ENCODE measurements at regions not wholly inside any gene's neighbourhood (a gene's known extent, or its start where the extent isn't known, plus 50 kb on each side); places are given as distances from the start of the nearest gene placed in this dataset.

DNA sequence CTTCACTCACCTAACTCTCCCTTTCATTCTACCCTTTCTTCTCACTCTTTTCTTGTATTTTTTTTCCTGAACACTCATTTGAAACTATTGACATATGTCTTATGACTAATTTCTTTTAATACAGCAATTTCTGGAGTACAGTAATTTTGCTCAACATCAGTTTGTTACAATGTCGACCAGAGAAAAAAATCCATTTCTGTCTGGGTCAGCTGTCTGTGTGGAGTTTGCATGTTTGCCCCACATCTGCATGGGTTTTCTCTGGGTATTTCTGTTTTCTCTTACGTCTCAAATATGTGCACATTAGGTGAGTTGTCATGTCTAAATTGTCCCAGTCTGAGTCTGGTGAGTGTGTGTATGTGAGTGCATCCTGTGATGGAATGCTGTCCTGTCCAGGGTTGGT, 294.8 kb downstream of the HS3ST1 start:
- CTCF ChIA-PET: no interaction called here

GRCh38 chr4:11132478-11132877, 296.2 kb downstream of the HS3ST1 start:
- no peak for TF ChIP-seq SUZ12 (IDR thresholded peaks at IDR 0.05)
- no peak for TF ChIP-seq FOXK2 (IDR thresholded peaks at IDR 0.05)
- no peak for TF ChIP-seq BHLHE40 (IDR thresholded peaks at IDR 0.05; ENCODE audit: borderline replicate concordance)
- no peak for TF ChIP-seq ZNF384 (IDR thresholded peaks at IDR 0.05)
- TF ChIP-seq SP1 (IDR thresholded peaks at IDR 0.05): no peak
- no peak for DNase-seq (ENCODE audit: extremely low spot score)
- POLR2A ChIA-PET: no interaction called here
- CTCF ChIA-PET: no interaction called here

More for the DNA sequence above, 294.8 kb downstream of the HS3ST1 start:
- TF ChIP-seq SP1 (IDR thresholded peaks at IDR 0.05) (no peak), LEF1 (IDR thresholded peaks at IDR 0.05; ENCODE audit: borderline replicate concordance) (no peak), TARDBP (IDR thresholded peaks at IDR 0.05) (no peak), NFRKB (IDR thresholded peaks at IDR 0.05) (no peak), BHLHE40 (IDR thresholded peaks at IDR 0.05; ENCODE audit: borderline replicate concordance) (no peak), SUZ12 (IDR thresholded peaks at IDR 0.05) (no peak)
- DNase-seq (ENCODE audit: extremely low spot score): no peak
- POLR2A ChIA-PET: no interaction called here

- CTCF ChIA-PET: no interaction called here
- no peak for TF ChIP-seq FOXK2 (IDR thresholded peaks at IDR 0.05)
- TF ChIP-seq HDGF (IDR thresholded peaks at IDR 0.05; ENCODE audit: borderline replicate concordance): no peak
- no peak for TF ChIP-seq BHLHE40 (IDR thresholded peaks at IDR 0.05; ENCODE audit: borderline replicate concordance)
- TF ChIP-seq, protein P1, sequence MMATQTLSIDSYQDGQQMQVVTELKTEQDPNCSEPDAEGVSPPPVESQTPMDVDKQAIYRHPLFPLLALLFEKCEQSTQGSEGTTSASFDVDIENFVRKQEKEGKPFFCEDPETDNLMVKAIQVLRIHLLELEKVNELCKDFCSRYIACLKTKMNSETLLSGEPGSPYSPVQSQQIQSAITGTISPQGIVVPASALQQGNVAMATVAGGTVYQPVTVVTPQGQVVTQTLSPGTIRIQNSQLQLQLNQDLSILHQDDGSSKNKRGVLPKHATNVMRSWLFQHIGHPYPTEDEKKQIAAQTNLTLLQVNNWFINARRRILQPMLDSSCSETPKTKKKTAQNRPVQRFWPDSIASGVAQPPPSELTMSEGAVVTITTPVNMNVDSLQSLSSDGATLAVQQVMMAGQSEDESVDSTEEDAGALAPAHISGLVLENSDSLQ (IDR thresholded peaks at IDR 0.05): no peak
- no peak for TF ChIP-seq SUZ12 (IDR thresholded peaks at IDR 0.05)
- TF ChIP-seq FOXM1 (IDR thresholded peaks at IDR 0.05; ENCODE audit: borderline replicate concordance): no peak
- no peak for TF ChIP-seq L3MBTL2 (conservative IDR thresholded peaks at IDR 0.05)
- TF ChIP-seq ZNF384 (IDR thresholded peaks at IDR 0.05): no peak
- TF ChIP-seq ARNT (IDR thresholded peaks at IDR 0.05): no peak
- no peak for DNase-seq (ENCODE audit: extremely low spot score)
- POLR2A ChIA-PET: no interaction called here
Observed at GRCh38 chr4:11131491-11131890, 297.2 kb downstream of the HS3ST1 start.

- ChIA-PET POLR2A (no interaction called here), CTCF (interaction anchor here (0.6 kb wide), 1 partner anchor 27 kb away, joined by 4 read pairs; no protein-coding TSS in a partner anchor)
- TF ChIP-seq FOXK2 (IDR thresholded peaks at IDR 0.05) (no peak), FOXA1 (IDR thresholded peaks at IDR 0.05) (no peak), SP1 (IDR thresholded peaks at IDR 0.05) (no peak), TARDBP (IDR thresholded peaks at IDR 0.05) (no peak), ZNF384 (IDR thresholded peaks at IDR 0.05) (no peak), CTBP1 (IDR thresholded peaks at IDR 0.05; ENCODE audit: borderline replicate concordance) (no peak), ELF4 (IDR thresholded peaks at IDR 0.05) (no peak)
- DNase-seq (ENCODE audit: extremely low spot score): no peak
Observed at GRCh38 chr4:11130195-11130970, 298.3 kb downstream of the HS3ST1 start.

- POLR2A ChIA-PET: no interaction called here
- no peak for TF ChIP-seq ARNT (IDR thresholded peaks at IDR 0.05)
- TF ChIP-seq TARDBP (IDR thresholded peaks at IDR 0.05): no peak
- no peak for TF ChIP-seq FOXA1 (IDR thresholded peaks at IDR 0.05)
- TF ChIP-seq FOXK2 (IDR thresholded peaks at IDR 0.05): no peak
- TF ChIP-seq FOXM1 (IDR thresholded peaks at IDR 0.05; ENCODE audit: borderline replicate concordance): no peak
- no peak for TF ChIP-seq BHLHE40 (IDR thresholded peaks at IDR 0.05; ENCODE audit: borderline replicate concordance)
- no peak for TF ChIP-seq ELF4 (IDR thresholded peaks at IDR 0.05)
- TF ChIP-seq, protein P1 (IDR thresholded peaks at IDR 0.05): no peak
- TF ChIP-seq SUZ12 (IDR thresholded peaks at IDR 0.05): no peak
- no peak for TF ChIP-seq LEF1 (IDR thresholded peaks at IDR 0.05; ENCODE audit: borderline replicate concordance)
- no peak for TF ChIP-seq HDGF (IDR thresholded peaks at IDR 0.05; ENCODE audit: borderline replicate concordance)
- no peak for TF ChIP-seq SP1 (IDR thresholded peaks at IDR 0.05)
- no peak for TF ChIP-seq CTBP1 (IDR thresholded peaks at IDR 0.05; ENCODE audit: borderline replicate concordance)
- no peak for TF ChIP-seq ZNF384 (IDR thresholded peaks at IDR 0.05)
- no peak for DNase-seq (ENCODE audit: extremely low spot score)
- CTCF ChIA-PET: no interaction called here
Observed at GRCh38 chr4:11120435-11120834, 308.3 kb downstream of the HS3ST1 start.

DNA sequence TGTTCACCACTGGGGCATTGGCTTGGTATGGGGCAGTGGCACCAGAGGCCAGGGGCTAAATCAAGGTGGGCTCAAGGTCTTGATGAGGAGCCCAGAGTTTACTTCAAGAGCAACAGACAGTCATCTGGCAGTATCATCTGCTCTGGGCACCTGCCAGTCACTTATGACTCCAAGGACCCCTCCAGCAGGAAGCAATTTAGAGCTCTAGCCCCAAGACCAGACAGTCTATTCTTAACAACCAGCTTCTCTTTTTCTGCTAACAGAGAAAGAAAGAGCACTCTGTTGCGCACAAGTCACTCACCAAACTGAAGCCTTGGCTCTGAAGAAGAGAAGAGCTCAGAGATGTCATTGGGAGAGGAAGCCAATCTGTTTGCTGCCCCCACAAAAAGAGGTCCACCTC, 309.2 kb downstream of the HS3ST1 start:
- no peak for TF ChIP-seq FOXA1 (IDR thresholded peaks at IDR 0.05)
- TF ChIP-seq, protein P1 (IDR thresholded peaks at IDR 0.05): no peak
- no peak for DNase-seq (ENCODE audit: extremely low spot score)
- ChIA-PET CTCF (no interaction called here), POLR2A (no interaction called here)

DNA sequence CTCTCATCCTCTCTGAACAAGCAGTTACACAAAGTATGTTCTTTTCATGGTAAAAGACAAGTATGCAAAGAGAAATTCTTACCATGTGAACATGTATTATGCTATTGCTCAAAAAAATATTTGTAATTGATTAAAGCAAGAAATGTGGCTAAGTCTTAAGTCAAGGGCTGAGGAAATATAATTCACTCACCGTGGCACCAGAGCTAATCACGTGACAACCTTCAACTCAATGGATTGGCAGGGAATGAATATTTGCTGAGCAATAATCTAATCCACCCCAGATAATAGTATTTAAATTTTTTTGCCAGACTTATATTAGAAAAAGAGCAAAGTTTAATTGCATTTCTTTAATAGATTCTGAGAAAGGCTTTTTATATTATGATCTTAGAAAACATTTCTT, 310.2 kb downstream of the HS3ST1 start:
- ChIA-PET POLR2A (no interaction called here), CTCF (no interaction called here)
- TF ChIP-seq SP1 (IDR thresholded peaks at IDR 0.05) (no peak), ZNF384 (IDR thresholded peaks at IDR 0.05) (no peak), BHLHE40 (IDR thresholded peaks at IDR 0.05; ENCODE audit: borderline replicate concordance) (no peak), L3MBTL2 (conservative IDR thresholded peaks at IDR 0.05) (no peak), NFRKB (IDR thresholded peaks at IDR 0.05) (no peak), TARDBP (IDR thresholded peaks at IDR 0.05) (no peak), CTBP1 (IDR thresholded peaks at IDR 0.05; ENCODE audit: borderline replicate concordance) (no peak), FOXK2 (IDR thresholded peaks at IDR 0.05) (no peak)
- no peak for DNase-seq (ENCODE audit: extremely low spot score)

All from HEK293T (cell line).